Mesenchymal stem cell (in vitro differentiated cells and primary cell): ENCODE measurements at regions not wholly inside any gene's neighbourhood (a gene's known extent, or its start where the extent isn't known, plus 50 kb on each side); places are given as distances from the start of the nearest gene placed in this dataset.

Experiments
- DNase-seq: peaks from one replicate; pipeline ENCODE4 v3.0.0-alpha.2; 2013
- H2AFZ ChIP-seq: one replicate; pipeline ENCODE4 v1.6.1; 2013; ENCODE audit warnings: low read depth, mild to moderate bottlenecking, control low read depth, inconsistent platforms, low read length, moderate library complexity
- H2AK5ac ChIP-seq: 2 replicates; pipeline ENCODE4 v1.6.1; 2013; ENCODE audit warnings: low read length, moderate library complexity, mild to moderate bottlenecking, inconsistent platforms; ENCODE audit not compliant: severe bottlenecking
- H2BK120ac ChIP-seq: one replicate; pipeline ENCODE4 v1.6.1; 2013; ENCODE audit warnings: low read depth, mild to moderate bottlenecking, inconsistent platforms, low read length, moderate library complexity
- H2BK12ac ChIP-seq, 2 experiments: one replicate each; pipeline ENCODE4 v1.6.1; 2013; ENCODE audit warnings: inconsistent platforms in 2 of 2, low read length in 2 of 2, mild to moderate bottlenecking in 2 of 2, moderate library complexity in 2 of 2, control low read depth in 1 of 2
- H2BK15ac ChIP-seq: one replicate; pipeline ENCODE4 v1.6.1; 2013; ENCODE audit warnings: mild to moderate bottlenecking, low read depth, inconsistent platforms; ENCODE audit not compliant: poor library complexity, severe bottlenecking
- H2BK5ac ChIP-seq: 2 replicates; pipeline ENCODE4 v1.6.1; 2013; ENCODE audit warnings: low read depth, mild to moderate bottlenecking, low read length, control low read depth, inconsistent platforms; ENCODE audit not compliant: poor library complexity, severe bottlenecking
- H3K14ac ChIP-seq, 2 experiments: one replicate each; pipeline ENCODE4 v1.6.1; 2013; ENCODE audit warnings: inconsistent platforms in 2 of 2, low read length in 2 of 2, control low read depth in 1 of 2, mild to moderate bottlenecking in 1 of 2, moderate library complexity in 1 of 2
- H3K18ac ChIP-seq, 2 experiments: one replicate each; pipeline ENCODE4 v1.6.1; 2013; ENCODE audit warnings: inconsistent platforms in 2 of 2, low read length in 2 of 2, control low read depth in 1 of 2, low read depth in 1 of 2, mild to moderate bottlenecking in 1 of 2
- H3K23ac ChIP-seq, 2 experiments: one replicate each; pipeline ENCODE4 v1.6.1; 2013; ENCODE audit warnings: inconsistent platforms in 2 of 2, low read length in 2 of 2, mild to moderate bottlenecking in 2 of 2, moderate library complexity in 2 of 2, control low read depth in 1 of 2
- H3K27ac ChIP-seq: 2 replicates; pipeline ENCODE4 v1.5.1; 2013; ENCODE audit warnings: mild to moderate bottlenecking, moderate library complexity, low read length, control low read depth, inconsistent platforms; ENCODE audit not compliant: poor library complexity, severe bottlenecking
- H3K27me3 ChIP-seq, 2 experiments: 2 replicates each; pipeline versions ENCODE4 v1.6.1 to v1.7.0; 2013; ENCODE audit warnings: low read length in 2 of 2, mild to moderate bottlenecking in 2 of 2, moderate library complexity in 2 of 2, control low read depth in 1 of 2, inconsistent platforms in 1 of 2; ENCODE audit not compliant: control insufficient read depth in 1 of 2, insufficient read depth in 1 of 2
- H3K36me3 ChIP-seq, 2 experiments: 2 replicates each; pipeline versions ENCODE4 v1.6.1 to v1.7.0; 2013; ENCODE audit warnings: low read length in 2 of 2, control low read depth in 1 of 2, inconsistent platforms in 1 of 2, low read depth in 1 of 2, mild to moderate bottlenecking in 1 of 2; ENCODE audit not compliant: insufficient read depth in 2 of 2, control insufficient read depth in 1 of 2
- H3K4ac ChIP-seq, 2 experiments: one replicate each; pipeline ENCODE4 v1.6.1; 2013; ENCODE audit warnings: inconsistent platforms in 2 of 2, low read length in 2 of 2, mild to moderate bottlenecking in 2 of 2, moderate library complexity in 2 of 2, control low read depth in 1 of 2, low read depth in 1 of 2
- H3K4me1 ChIP-seq: 2 replicates; pipeline ENCODE4 v1.6.1; 2013; ENCODE audit warnings: low read depth, low read length, control low read depth; ENCODE audit not compliant: control insufficient read depth, insufficient read depth
- H3K4me2 ChIP-seq: 2 replicates; pipeline ENCODE4 v1.6.1; 2013; ENCODE audit warnings: low read length, mild to moderate bottlenecking, inconsistent platforms; ENCODE audit not compliant: poor library complexity, severe bottlenecking
- H3K4me3 ChIP-seq, 2 experiments: 2 replicates each; pipeline versions ENCODE4 v1.5.1 to v1.7.0; 2013; ENCODE audit warnings: low read length in 2 of 2, mild to moderate bottlenecking in 2 of 2, control low read depth in 1 of 2, low read depth in 1 of 2; ENCODE audit not compliant: insufficient read depth in 1 of 2
- H3K79me1 ChIP-seq: replicated peaks from 2 replicates; pipeline ENCODE4 v1.6.1; 2013; ENCODE audit warnings: mild to moderate bottlenecking, control low read depth, low read length, inconsistent platforms; ENCODE audit not compliant: poor library complexity, severe bottlenecking
- H3K9ac ChIP-seq: 2 replicates; pipeline ENCODE4 v1.7.0; 2013; ENCODE audit warnings: mild to moderate bottlenecking, low read length, moderate library complexity
- H3K9me3 ChIP-seq: 2 replicates; pipeline ENCODE4 v1.7.0; 2013; ENCODE audit warnings: mild to moderate bottlenecking, low read length; ENCODE audit not compliant: control insufficient read depth
- H4K8ac ChIP-seq: one replicate; pipeline ENCODE4 v1.6.1; 2013; ENCODE audit warnings: inconsistent platforms, mild to moderate bottlenecking, low read length, moderate library complexity
- H4K91ac ChIP-seq: one replicate; pipeline ENCODE4 v1.6.1; 2013; ENCODE audit warnings: mild to moderate bottlenecking, low read length, inconsistent platforms
- WGBS: methylation state at CpG from one replicate; pipeline ENCODE4 v1.1.7; 2013; ENCODE audit warnings: mixed read lengths; 5-methylcytosine and 5-hydroxymethylcytosine counted together

- Histone ChIP-seq H2BK12ac (no peak overlapping the region), H3K9me3 (no peaks in the 10 kb centered on the region), H3K18ac (no peak overlapping the region), H4K91ac (no peak overlapping the region), H2AFZ (no peak overlapping the region), H3K79me1 (no peaks in the 10 kb centered on the region), H3K23ac (no peak overlapping the region), H3K36me3 (no peaks in the 10 kb centered on the region), H3K4me3 (no peak overlapping the region), H3K27me3 (no peaks in the 10 kb centered on the region), H3K4ac (no peak overlapping the region), H2AK5ac (no peak overlapping the region), H2BK5ac (no peak overlapping the region), H2BK15ac (no peak overlapping the region), H2BK120ac (no peak overlapping the region), H3K9ac (no peak overlapping the region), H3K14ac (no peak overlapping the region), H3K4me1 (no peaks in the 10 kb centered on the region), H3K4me2 (no peak overlapping the region), H4K8ac (no peak overlapping the region), H3K27ac (no peak overlapping the region)
- no CpG with 5 or more reads among the region's 1 CpG for WGBS
- DNase-seq: no peak
Observed at GRCh38 chr3:177552051-177552450, 354.8 kb upstream of the TBL1XR1 start.

GRCh38 chr3:177553012-177553411 is 355.7 kb upstream of the TBL1XR1 start:
- Histone ChIP-seq H3K36me3 (no peaks in the 10 kb centered on the region), H4K91ac (no peak overlapping the region), H2BK120ac (no peak overlapping the region), H3K4ac (no peak overlapping the region), H3K9ac (no peak overlapping the region), H3K4me1 (no peaks in the 10 kb centered on the region), H4K8ac (no peak overlapping the region), H3K27me3 (no peaks in the 10 kb centered on the region), H3K18ac (no peak overlapping the region), H3K14ac (no peak overlapping the region), H2BK5ac (no peak overlapping the region), H2AK5ac (no peak overlapping the region), H2BK12ac (no peak overlapping the region), H3K79me1 (no peaks in the 10 kb centered on the region), H3K27ac (no peak overlapping the region), H3K4me3 (no peak overlapping the region), H3K4me2 (no peak overlapping the region), H2BK15ac (no peak overlapping the region), H3K9me3 (no peaks in the 10 kb centered on the region), H2AFZ (no peak overlapping the region), H3K23ac (no peak overlapping the region)
- no peak for DNase-seq
- WGBS: 100% methylated on average over 2 of the region's 2 CpGs

GRCh38 chr3:177553579-177553978 is 356.3 kb upstream of the TBL1XR1 start:
- no peak overlapping the region for H2BK15ac ChIP-seq
- H3K9me3 ChIP-seq: no peaks in the 10 kb centered on the region
- no peaks in the 10 kb centered on the region for H3K4me1 ChIP-seq
- H3K27ac ChIP-seq: no peak overlapping the region
- H3K27me3 ChIP-seq: no peaks in the 10 kb centered on the region
- no peak overlapping the region for H4K8ac ChIP-seq
- H2BK5ac ChIP-seq: no peak overlapping the region
- no peak overlapping the region for H2BK12ac ChIP-seq
- H3K4ac ChIP-seq: no peak overlapping the region
- H3K14ac ChIP-seq: no peak overlapping the region
- H4K91ac ChIP-seq: no peak overlapping the region
- no peak overlapping the region for H2BK120ac ChIP-seq
- peak overlapping the region in 1 of 2 experiments; percentile 40 for H3K23ac ChIP-seq
- 98% methylated on average over 2 of the region's 2 CpGs for WGBS
- H3K36me3 ChIP-seq: no peaks in the 10 kb centered on the region
- H2AFZ ChIP-seq: no peak overlapping the region
- H3K9ac ChIP-seq: no peak overlapping the region
- no peak overlapping the region for H3K4me3 ChIP-seq
- no peak overlapping the region for H2AK5ac ChIP-seq
- H3K79me1 ChIP-seq: no peaks in the 10 kb centered on the region
- DNase-seq: no peak
- no peak overlapping the region for H3K4me2 ChIP-seq
- H3K18ac ChIP-seq: no peak overlapping the region

- DNase-seq: peak; percentile 51
- Histone ChIP-seq H2AFZ (no peak overlapping the region), H3K9ac (no peak overlapping the region), H3K4me3 (no peak overlapping the region), H3K23ac (no peak overlapping the region), H3K14ac (no peak overlapping the region), H3K79me1 (no peaks in the 10 kb centered on the region), H3K36me3 (no peaks in the 10 kb centered on the region), H3K9me3 (no peaks in the 10 kb centered on the region), H2BK15ac (no peak overlapping the region), H2BK5ac (no peak overlapping the region), H2BK120ac (no peak overlapping the region), H3K4me1 (no peaks in the 10 kb centered on the region), H3K4me2 (no peak overlapping the region), H3K27me3 (no peaks in the 10 kb centered on the region), H3K18ac (no peak overlapping the region), H2BK12ac (peak overlapping the region in 1 of 2 experiments; percentile 24), H3K4ac (no peak overlapping the region), H2AK5ac (no peak overlapping the region), H4K91ac (no peak overlapping the region), H4K8ac (no peak overlapping the region), H3K27ac (no peak overlapping the region)
- WGBS: 100% methylated on average over 1 of the region's 2 CpGs
Observed at GRCh38 chr3:177554895-177555759, 357.8 kb upstream of the TBL1XR1 start.
